GM19043 (cell line): ENCODE measurements at regions not wholly inside any gene's neighbourhood (a gene's known extent, or its start where the extent isn't known, plus 50 kb on each side); places are given as distances from the start of the nearest gene placed in this dataset.

Experiments used
- ATAC-seq: cut with Tn5 transposase; IDR thresholded peaks from one replicate; pipeline ENCODE4 v1.9.1; 2021; ENCODE audit warnings: low read depth; ENCODE audit not compliant: unreplicated experiment

DNA sequence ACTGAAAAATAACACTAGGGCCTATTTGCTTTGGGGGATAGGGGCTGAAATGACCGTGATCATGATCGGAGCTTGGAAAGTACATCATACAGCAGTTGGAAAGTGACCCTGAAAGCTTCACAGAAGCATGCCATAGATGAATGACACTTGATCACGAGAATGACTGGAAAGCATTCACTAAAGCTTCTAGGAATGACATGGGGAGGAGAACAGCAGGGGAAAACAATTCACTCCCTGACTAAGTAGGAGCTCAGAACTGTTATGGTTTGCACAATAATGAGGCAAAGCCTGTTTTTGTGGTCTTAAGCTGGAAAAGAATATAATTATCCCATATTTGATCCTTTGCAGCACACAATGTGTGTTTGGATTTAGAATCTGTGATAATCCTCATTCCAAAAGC lies 237.5 kb downstream of the NOL4 start:
- ATAC-seq: no peak

DNA sequence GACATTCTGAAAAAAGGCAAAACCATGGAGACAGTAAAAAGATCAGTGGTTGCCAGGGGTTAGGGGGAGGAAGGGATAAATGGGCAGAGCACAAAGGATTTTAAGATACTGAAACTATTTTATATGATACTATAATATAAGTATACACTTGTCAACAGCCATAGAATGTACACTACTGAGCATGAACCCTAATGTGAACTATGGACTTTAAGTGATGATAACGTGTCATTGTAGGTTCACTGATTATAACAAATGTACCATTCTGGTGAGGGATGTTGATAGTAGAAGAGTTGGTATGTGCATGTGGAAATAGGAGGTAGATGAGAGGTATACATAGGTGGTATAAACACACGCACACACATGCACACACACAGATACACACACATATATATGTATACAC lies 241.6 kb downstream of the NOL4 start:
- no peak for ATAC-seq

DNA sequence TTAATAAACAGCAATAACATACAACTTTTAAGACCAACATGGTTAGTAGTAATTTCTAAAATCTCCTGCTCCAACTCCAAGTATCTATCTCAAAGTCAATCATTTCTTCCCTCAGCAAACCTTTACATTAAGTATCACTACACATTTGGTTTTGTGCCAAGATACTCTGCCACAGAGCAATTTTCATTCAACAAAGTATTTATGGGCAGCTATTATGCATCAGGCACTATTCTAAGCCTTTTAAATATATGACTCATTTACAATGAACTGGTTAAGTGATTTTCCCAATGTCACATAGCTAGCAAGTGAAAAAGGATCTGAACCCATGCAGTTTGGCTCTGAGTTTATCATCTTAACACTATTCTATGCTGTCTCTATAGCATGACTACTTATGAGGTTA lies 264.3 kb downstream of the NOL4 start:
- ATAC-seq: no peak

DNA sequence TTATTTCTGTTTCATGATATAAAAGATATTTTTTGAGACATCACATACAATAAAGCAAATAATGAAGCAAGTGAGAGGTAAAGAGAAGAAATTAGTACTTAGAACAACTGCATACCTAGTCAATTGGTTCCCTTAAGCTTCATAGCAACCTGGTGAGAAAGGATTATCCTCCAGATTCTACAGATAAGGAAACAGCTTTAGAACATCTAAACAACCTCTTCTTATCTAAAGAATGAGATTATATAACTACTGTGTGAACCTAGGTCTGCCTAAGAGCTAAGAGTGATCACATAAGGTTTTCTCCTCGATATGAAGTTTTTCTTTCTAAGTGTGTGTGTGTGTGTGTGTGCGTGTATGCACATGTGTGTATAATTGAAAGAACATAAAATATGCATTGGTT lies 265.1 kb downstream of the NOL4 start:
- no peak for ATAC-seq

DNA sequence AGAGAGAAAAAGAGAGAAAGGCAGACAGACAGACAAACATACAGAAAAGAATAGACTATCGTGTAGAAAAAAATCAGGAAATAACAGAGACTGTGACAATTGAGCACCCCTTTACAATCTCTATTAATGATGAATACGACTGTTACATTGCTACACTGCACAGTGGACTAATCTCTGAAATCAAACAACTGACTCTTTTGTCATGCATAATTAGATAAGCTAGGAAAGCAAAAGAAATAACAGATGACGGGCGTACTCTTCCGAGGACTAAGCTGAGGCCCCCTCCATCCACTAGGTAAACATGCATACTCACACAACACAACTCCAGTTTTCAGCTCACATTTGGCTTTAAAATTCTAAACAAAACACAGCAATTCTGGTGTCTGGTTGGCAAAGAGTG lies 267.0 kb downstream of the NOL4 start:
- no peak for ATAC-seq

DNA sequence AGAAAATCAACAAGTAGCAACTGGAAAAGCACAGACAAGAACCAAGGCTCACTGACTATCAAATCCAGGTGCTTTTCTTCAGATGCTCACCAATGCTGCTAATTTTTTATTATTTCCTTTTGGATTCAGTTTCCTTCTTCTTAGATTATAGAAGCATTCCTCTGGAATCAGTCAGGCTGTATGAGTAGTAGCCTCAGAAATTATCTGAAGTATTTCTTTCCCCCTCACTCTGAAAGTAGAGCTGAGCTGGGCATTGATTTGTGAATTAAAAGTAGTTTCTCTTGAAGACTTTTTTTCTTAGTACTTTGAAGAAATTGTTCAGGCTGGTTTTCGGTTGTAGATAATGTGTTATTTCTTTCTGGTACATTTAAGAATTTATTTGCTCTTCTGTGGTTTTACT lies 273.7 kb downstream of the NOL4 start:
- no peak for ATAC-seq

DNA sequence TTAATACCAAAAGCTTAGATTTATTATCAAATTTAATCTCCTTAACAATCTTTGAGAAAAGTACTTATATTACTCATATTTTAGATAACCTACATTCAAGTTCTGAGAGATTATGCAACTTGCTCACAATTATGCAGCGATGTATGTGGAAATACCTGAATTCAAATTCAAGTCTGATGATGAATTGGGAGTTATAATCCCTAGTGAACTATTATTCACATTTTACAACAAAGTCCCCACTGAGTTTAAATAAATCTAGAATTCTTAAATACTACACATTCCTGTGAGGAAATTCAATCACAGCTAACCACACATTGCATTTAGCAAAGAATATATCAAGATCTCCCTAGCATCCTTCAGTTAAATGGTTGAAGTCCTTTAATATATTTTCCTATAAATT lies 278.4 kb downstream of the NOL4 start:
- ATAC-seq: no peak

DNA sequence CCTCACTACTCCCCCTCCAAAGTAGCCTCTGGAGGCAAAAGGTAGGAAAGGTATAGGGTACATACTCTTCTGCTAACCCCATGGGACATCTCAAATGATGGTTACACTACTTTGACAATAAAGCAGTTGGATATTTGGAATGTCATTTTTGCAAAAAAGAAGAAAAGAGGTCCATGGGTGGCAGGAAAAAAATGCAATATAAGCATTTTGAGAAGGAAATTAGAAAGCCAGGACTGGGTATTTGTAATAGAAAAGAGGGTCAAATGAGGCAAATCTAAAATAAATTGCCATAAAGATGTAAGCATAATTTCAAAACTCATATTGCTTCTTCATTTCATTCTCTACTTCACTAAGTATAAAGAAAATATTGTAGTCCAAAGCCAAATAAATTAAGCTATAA lies 280.2 kb downstream of the NOL4 start:
- ATAC-seq: no peak

DNA sequence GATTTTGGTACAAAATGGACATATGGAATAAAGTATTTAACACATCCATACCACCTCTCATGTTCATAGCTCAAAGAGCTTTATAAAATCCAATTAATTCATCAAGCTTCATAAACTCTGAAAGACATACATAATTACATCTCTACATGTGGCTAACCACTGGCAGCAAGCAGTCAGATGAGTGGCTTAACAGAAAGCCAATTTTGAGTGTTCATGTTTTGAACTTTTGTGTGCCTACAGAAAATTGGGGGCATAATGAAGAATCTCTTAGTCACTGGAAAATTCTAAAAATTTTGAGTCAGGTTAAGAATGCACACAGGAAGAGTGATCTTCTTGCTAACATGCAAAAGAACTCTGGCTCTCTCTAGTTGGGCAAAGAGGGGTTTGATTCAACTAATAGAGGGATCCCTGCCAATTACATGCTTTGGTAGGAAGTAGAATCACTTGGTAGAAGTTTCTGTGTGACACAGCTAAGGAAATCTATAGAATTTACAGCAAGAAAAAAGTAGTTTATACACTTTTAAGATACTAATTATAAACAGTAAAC lies 287.4 kb downstream of the NOL4 start:
- ATAC-seq: no peak

DNA sequence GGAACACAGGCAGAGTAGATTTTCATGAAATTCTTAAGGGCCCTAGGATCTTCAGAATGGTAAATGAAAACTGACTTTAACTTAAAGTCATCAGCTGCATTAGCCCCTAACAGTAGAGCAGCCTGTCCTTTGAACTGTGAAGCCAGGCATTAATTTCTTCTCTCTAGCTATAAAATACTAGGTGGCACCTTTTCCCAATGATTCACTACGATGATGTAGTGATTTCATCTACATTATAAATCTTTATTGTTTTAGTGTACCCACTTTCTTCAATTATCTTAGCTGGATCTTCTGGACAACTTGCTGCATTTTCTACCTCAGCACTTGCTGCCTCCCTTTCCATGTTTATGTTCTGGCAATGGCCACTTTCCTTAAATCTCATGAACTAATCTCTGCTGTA lies 290.5 kb downstream of the NOL4 start:
- ATAC-seq: no peak

DNA sequence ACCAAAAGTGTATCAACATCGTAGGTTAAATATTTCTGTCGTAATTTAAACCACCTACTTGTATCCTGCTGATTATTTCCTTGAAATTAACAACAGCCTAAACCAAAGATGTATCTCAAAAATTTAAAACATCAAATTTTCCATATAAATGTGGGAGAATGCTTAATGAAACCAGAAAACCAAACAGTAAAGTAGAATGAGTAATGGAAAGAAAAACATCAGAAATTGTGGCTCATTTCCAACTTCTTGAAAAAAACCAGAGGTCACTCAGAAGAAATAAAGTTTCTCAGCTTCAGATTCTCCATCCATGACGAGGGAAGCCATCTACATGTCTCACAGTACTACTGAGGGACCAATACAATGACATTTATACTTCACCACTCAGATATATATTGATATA lies 296.5 kb downstream of the NOL4 start:
- no peak for ATAC-seq

DNA sequence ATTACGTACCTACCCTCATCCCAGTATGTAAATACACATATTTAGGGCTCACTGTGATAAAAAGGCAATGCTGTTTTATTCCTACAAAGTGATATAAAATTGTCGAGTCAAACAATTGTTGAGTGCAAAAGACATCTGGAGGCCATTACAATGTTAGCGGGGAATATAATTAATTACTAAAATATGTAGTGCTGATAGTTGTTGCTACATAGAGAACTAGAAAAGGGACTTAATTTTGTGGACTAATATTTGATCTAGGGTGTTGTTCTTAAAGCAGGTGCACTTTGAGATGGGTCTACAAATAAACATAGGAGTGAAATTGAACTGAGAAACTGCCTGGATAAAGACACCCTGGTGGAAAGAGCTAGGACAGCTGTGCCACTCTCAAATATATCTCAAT lies 300.1 kb downstream of the NOL4 start:
- no peak for ATAC-seq

DNA sequence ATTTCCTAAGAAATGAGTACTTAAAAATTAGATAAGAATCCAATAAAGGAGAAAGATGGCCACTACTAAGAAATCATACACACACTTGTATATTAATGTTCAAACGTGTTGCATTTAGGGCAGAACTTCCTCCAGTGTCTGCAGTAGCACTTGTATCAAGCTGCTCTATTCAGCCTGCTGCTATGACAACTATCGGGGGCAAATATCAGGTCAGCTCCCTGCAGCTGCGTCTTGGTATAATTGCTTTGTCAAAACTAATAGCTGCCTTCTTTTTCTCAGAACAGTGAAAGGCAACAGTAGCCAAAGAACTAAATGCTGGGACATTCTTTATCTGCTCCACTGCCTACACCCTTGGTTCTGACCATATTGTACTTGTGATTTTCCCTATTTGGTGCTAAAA lies 300.7 kb downstream of the NOL4 start:
- no peak for ATAC-seq

DNA sequence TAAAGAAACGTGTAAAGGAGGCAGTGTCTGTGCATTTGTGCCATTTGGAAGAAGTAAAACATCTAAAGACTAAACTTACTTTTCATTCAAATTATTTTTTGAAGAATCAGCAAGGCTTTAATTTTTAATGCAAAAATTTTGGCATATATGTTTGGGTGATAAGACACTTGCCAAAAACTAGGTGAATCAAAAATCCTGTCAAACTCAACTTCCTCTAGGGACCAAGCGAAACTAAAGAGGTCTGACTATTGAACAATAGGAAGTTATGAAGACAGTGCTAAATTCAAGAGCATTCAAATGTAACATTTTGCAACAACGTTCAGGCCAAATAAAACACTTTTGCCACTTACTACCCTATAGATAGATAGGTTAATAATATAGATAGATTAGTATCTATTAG lies 306.1 kb downstream of the NOL4 start:
- ATAC-seq: no peak

DNA sequence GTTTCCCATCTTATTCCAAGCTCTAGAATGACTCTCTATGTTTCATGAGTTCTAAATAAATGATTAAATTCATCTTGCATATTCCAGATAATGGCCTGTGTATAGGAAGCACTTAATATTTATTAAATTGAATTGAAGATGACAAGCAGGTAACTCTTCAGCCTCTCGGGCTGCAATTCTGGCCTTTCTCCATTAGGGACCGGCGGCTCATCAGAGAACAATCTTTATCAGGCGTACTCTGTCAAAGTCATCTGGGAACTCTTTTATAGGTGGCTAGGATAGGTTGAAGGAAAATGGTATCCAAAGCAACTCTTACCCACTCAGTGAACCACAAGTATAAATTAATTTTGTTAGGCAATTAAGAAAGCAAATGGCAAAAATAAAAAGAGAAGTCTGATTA lies 308.5 kb downstream of the NOL4 start:
- ATAC-seq: no peak

DNA sequence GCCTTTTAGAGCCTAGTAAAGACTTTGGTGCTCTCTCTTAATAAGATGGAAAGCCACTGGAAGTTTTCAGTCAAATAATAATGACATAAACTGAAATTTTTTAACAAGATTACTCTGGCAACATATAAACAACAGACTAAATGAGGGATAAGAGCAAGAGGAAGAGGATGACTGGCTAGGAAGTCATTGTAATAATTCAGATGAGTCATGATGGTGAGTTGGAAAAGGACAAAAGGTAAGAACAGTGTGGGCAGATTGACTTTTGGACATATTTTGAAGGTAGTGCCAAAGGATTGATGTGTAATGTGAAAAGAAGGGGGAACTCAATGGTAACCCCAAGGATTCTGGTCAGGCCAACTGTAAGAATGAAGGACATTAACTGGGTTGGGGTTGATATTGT lies 310.3 kb downstream of the NOL4 start:
- ATAC-seq: no peak

DNA sequence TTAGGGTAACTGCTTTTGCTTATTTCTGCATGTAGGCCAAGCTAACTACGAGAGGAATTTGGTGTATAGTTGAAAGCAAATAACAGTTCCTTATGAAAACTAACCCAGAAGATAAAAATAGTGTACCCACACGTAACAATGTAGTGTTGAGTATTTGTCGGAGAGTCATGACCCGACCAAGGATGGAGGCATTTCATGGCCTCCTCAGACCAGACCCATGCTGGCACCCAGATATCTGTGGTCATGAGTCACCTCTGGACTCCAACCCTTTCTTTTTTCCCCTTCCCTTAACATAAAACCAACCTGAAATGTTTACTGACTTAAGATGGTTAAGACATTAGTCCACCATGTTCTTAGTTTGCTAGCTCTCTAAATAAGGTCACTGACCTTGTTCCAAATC lies 318.7 kb downstream of the NOL4 start:
- no peak for ATAC-seq

DNA sequence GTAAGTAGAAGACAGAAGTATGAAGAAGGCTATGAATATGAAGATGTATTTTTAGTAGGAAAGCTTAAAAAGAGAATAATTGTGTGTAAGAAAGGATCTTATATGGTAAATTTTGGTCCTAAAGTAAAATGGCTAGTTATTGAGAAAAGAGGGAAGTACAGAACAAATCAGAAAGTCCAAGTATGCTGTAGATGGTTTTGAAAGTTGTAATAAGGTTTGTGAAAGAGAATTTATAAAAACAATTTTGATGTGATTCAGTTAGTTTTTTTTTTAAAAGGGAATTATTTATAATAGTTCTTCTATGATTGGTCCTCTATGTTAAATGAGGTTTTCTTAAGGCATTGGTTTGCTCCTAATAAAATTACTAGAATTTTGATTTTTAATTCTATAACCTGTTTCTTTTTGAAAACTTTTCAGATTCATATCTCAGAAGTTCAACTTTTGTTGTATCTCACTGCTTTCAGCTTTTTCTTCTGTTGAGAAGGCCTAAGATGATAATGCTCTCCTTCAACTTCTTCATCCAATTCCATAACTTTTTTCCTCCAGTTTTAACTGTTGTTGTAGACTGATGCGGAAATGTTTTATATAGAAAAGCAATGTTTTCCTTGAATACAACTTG lies 322.7 kb downstream of the NOL4 start:
- ATAC-seq: no peak

DNA sequence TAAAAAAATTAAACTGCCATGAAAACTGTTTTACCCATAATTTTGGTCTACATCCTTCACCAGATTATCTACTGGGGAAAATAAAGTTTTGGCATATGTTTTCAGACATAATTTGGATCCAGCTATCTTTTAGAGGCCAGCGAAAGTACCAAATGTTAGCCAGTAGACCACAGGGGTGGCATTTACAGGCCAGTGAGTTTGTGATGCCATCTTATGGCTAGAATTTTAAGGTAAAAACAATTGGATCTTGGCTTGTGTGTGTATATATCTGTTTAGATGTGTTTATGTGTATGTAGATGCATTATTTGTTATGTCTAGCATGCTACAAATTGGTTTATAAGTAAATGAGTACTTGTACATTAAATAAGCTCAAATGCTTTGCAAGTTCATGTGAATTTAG lies 322.6 kb downstream of the ASXL3 start:
- ATAC-seq: no peak

DNA sequence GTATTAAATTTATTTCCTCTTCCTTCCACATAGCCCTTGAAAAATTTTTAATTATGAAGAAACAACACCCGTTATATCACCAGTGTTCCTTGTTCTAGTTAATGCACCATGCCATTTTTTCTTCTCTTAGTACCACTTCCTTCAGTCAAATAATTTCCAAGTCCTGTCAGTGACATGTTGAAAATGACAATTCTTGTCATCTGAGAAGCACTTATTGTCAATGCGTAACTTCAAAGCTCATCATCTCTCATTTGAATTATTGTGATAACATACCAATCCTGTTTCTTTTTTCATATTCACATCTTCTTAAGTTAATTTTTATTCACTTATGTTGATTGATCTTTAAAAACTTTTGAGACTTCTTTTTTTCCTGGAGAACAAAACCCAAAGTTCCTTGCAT lies 320.4 kb downstream of the ASXL3 start:
- no peak for ATAC-seq

DNA sequence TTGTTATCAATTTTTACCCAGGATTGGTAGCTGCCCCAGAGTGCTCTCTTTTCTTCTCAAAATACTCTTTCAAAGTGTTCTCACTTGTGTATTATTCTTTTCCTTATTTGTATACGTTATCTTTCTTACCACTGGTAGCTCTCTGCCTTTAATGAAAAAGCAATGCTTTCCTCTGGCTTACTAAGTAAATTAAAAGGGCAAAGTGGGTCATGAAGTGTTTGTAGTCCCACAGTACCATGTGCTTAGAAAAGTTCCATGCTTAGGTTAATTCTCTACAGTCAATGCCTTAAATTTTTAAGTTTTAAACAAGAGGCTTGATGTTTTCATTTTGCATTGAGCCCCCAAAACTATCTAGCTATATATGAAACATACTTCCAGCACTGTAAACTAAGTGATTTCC lies 300.2 kb downstream of the ASXL3 start:
- no peak for ATAC-seq

DNA sequence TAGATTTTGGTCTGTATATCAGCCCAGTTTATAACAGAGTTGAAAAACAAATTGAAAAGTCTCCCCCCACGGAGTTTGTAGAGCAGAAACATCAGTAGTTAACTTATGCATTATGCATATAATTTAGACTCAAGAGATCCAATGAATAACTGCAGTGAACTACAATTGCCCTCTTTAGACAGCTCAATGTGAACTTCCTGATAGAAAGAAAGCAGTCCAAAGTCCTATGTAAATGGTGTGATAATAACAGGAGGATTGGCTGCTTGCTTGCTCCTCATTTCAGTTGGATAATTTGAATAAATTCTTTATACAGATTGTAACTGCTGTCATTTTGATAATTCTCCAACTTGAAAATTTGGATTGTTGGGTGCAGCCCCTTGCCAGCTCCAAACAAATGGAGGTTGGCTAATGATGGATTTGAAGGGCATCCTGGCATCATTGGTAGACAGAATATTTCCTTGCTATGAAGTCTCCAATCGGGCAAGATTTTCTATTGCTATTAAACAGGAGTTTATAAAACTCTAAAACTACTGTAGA lies 297.1 kb downstream of the ASXL3 start:
- no peak for ATAC-seq

DNA sequence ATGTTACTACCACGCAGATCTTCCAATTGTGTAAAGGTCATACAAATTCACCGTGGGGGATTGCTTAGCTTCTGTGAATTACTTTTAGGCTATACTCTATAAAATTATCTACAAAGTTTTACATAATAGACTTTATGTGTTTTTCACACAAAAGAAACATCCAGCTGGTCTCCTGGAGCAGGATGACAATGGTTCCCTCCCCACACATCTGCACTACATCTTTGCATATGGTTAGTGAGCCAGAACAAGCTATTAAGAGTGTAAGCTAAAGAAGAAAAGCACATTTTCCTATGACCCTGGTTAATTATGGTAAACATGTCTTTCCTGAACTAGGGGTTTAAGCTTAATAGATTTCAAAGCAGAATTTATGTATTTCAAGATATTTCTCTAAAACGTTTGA lies 295.1 kb downstream of the ASXL3 start:
- no peak for ATAC-seq
